Upper lobe of left lung (tissue), 6 donors: ENCODE measurements at regions not wholly inside any gene's neighbourhood (a gene's known extent, or its start where the extent isn't known, plus 50 kb on each side); places are given as distances from the start of the nearest gene placed in this dataset.

Experiments
- ATAC-seq, 2 donors: fragments of 200-7000 bp; cut with Tn5 transposase; one replicate each; pipeline ENCODE4 v1.9.1; 2022; ENCODE audit warnings: mild to moderate bottlenecking in 2 of 2, moderate library complexity in 2 of 2; ENCODE audit not compliant: low FRiP score in 2 of 2
- DNase-seq, 2 donors: peaks; one replicate each; pipeline ENCODE4 v3.0.0-alpha.2; 2019 to 2020
- H3K27ac ChIP-seq, 4 donors: fragments of 200-600 bp; sonication (generic); one replicate each; pipeline ENCODE4 v1.5.1; 2016 to 2019
- H3K27me3 ChIP-seq, 4 donors: fragments of 200-600 bp; sonication (generic); one replicate each; pipeline ENCODE4 v1.5.1; 2017 to 2019
- H3K36me3 ChIP-seq, 4 donors: fragments of 200-600 bp; sonication (generic); one replicate each; pipeline ENCODE4 v1.5.1; 2016 to 2019
- H3K4me1 ChIP-seq, 4 donors: fragments of 200-600 bp; sonication (generic); one replicate each; pipeline ENCODE4 v1.5.1; 2018 to 2019
- H3K4me3 ChIP-seq, 4 donors: fragments of 200-600 bp; sonication (generic); one replicate each; pipeline ENCODE4 v1.5.1; 2017 to 2019; ENCODE audit warnings: mild to moderate bottlenecking in 2 of 4, moderate library complexity in 1 of 4
- H3K9me3 ChIP-seq, 4 donors: fragments of 200-600 bp; sonication (generic); one replicate each; pipeline ENCODE4 v1.5.1; 2018 to 2019
- EP300 ChIP-seq, 4 donors: sonication (generic); formaldehyde crosslinking; IDR thresholded peaks; one replicate each; pipeline ENCODE4 v1.5.1; 2017; ENCODE audit warnings: antibody characterized with exemption in 4 of 4, control low read depth in 2 of 4
- POLR2A ChIP-seq, 4 donors: fragments of 450-650 bp; IDR thresholded peaks; one replicate each; pipeline ENCODE4 v1.5.1; 2016 to 2017; ENCODE audit warnings: antibody characterized with exemption in 4 of 4, mild to moderate bottlenecking in 2 of 4
- POLR2AphosphoS5 ChIP-seq, 2 donors: sonication (generic); formaldehyde crosslinking; IDR thresholded peaks; one replicate each; pipeline ENCODE4 v1.5.1; 2017; ENCODE audit warnings: antibody characterized with exemption in 2 of 2
- WGBS, 2 donors: methylation state at CpG; one replicate each; pipeline ENCODE4 v1.1.5; 2017 to 2018; 5-methylcytosine and 5-hydroxymethylcytosine counted together
- TF ChIP-seq, protein P1 (sequence below), 6 experiments: fragments of 450-650 bp in 4 of 6; fragments of 200-600 bp in 2 of 6; sonication (generic) in 2 of 6; IDR thresholded peaks; one replicate each; pipeline ENCODE4 v1.5.1; 2016 to 2019; ENCODE audit warnings: antibody characterized with exemption in 6 of 6
- donor health status: DM: no; HTN: no; CAD: no; lungs with moderate emphysema.
- donor health status: DM: no; HTN: yes; CAD: no; lungs with severe emphysema.

DNA sequence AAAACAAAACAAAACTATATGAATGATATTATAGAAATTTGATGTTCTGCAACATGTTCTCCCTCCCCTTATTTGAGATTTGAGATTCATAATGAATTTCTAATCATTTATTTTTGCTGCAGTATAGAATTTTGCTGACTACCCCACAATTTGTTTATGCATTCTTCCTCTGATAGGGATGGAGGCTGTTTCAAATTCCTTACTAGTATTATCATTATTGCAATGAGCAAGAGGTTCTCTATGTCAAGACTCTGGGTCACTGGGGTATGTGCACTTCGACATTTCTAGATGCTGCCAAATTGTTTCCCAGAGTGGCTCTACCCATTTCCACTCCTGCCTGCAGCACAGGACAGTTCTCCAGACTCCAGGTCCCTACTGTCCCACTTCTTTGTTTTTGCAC is 54.9 kb upstream of the DAB2IP start:
- DNase-seq (no peak), ATAC-seq (no peak)
- Histone ChIP-seq H3K4me3 (no peak overlapping the region), H3K9me3 (peaks cover 0 to 4% (median 1%) of the 10 kb centered on the region in 4 donors), H3K4me1 (peaks cover 18 to 33% (median 25%) of the 10 kb centered on the region in 4 donors), H3K27me3 (peaks cover 0 to 15% (median 9%) of the 10 kb centered on the region in 4 donors), H3K36me3 (no peaks in the 10 kb centered on the region), H3K27ac (no peak overlapping the region)
- TF ChIP-seq, protein P1, sequence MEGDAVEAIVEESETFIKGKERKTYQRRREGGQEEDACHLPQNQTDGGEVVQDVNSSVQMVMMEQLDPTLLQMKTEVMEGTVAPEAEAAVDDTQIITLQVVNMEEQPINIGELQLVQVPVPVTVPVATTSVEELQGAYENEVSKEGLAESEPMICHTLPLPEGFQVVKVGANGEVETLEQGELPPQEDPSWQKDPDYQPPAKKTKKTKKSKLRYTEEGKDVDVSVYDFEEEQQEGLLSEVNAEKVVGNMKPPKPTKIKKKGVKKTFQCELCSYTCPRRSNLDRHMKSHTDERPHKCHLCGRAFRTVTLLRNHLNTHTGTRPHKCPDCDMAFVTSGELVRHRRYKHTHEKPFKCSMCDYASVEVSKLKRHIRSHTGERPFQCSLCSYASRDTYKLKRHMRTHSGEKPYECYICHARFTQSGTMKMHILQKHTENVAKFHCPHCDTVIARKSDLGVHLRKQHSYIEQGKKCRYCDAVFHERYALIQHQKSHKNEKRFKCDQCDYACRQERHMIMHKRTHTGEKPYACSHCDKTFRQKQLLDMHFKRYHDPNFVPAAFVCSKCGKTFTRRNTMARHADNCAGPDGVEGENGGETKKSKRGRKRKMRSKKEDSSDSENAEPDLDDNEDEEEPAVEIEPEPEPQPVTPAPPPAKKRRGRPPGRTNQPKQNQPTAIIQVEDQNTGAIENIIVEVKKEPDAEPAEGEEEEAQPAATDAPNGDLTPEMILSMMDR (IDR thresholded peaks at IDR 0.05) = no peak
- TF ChIP-seq EP300 (IDR thresholded peaks at IDR 0.05) (no peak), POLR2AphosphoS5 (IDR thresholded peaks at IDR 0.05) (no peak), POLR2A (IDR thresholded peaks at IDR 0.05) (no peak)
- WGBS, 2 donors = 71 to 81% methylated on average over 1 of the region's 1 CpG

DNA sequence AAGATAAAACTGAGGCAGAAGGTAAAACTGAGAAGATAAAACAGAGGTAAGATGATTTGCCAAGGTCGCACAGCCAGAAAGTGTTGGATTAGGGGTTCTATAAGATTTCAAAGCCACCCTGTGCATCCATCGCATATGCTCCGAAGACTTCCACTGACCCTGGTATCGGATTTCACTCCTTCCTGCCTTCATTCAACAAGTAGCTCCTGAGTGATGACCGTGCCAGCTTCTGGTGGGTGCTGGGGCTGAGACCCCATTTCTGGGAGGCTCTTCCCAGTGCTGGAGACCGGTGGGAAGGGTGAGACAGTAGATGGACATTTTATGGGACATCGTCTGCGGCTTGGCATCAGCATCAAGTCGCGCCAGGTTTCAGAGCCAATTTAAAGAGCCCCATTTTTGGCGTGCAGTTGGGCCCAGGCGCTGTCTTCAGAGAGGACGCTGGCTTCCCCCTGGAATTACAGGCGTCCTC is 53.7 kb upstream of the DAB2IP start:
- H3K4me3 ChIP-seq = peak overlapping the region in 3 of 4 donors; percentile 48 to 70 (median 67)
- peaks cover 0 to 15% (median 9%) of the 10 kb centered on the region in 4 donors for H3K27me3 ChIP-seq
- peak overlapping the region; percentile 81 to 91 (median 87) for H3K27ac ChIP-seq

DNA sequence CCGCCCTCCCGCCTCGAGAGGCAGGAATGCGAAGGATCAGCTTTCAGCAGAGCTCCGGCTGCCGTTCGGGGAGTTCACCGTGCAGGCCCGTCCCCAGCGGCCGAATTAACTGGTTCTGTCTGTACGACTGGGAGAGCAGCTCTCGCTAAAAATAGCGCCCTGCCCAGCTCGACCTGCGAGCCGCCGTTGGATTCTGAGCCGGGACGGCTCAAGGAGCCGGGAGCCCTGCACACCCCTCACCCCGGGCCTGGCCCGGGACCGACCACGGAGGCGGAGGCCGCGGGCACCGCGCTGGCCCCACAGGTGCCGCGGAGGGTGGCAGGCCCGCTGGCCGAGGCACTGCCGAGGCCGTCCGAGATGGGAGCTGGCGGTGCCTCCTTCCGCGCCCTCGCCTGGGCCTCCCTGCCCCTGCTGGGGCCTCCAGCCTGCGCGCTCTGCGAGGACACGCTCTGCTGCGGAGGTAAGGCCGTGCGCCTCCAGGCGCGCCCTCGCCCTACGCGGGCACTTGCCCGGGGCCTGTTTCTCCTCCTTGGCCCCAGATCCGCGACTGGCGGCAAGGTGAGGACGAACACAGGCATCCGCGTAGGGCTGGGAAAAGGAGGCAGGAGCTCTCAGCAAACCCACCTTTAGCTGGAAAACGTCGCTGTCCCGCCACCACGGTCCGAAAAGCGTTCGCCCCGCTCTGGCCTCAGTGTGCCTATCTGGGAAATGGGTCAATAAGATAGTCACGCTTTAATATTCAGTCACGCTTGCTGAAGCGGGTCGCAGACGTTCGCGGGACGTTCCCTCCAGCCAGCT is 53.1 kb upstream of the DAB2IP start:
- H3K27ac ChIP-seq = peak overlapping the region; percentile 81 to 91 (median 87)
- peaks cover 0 to 15% (median 9%) of the 10 kb centered on the region in 4 donors for H3K27me3 ChIP-seq
- peak; percentile 62 to 87 for ATAC-seq
- 27 to 40% methylated on average over 28 of the region's 76 CpGs for WGBS, 2 donors
- H3K9me3 ChIP-seq = peaks cover 0 to 4% (median 1%) of the 10 kb centered on the region in 4 donors
- H3K4me3 ChIP-seq = peak overlapping the region; percentile 48 to 70 (median 60)
- H3K36me3 ChIP-seq = no peaks in the 10 kb centered on the region
- peak; percentile 88 to 89 for DNase-seq
- peaks cover 20 to 34% (median 27%) of the 10 kb centered on the region in 4 donors for H3K4me1 ChIP-seq
- TF ChIP-seq POLR2AphosphoS5 (IDR thresholded peaks at IDR 0.05) = peak in 1 of 2 donors; percentile 49
- TF ChIP-seq EP300 (IDR thresholded peaks at IDR 0.05) = no peak
- peak in 1 of 4 donors; percentile 44 for TF ChIP-seq POLR2A (IDR thresholded peaks at IDR 0.05)
- TF ChIP-seq, protein P1 (IDR thresholded peaks at IDR 0.05) = peak in 5 of 6 experiments; percentile 14 to 68 (median 33)

More for the DNA sequence above, 53.7 kb upstream of the DAB2IP start:
- DNase-seq = no peak
- Histone ChIP-seq H3K4me1 (peaks cover 20 to 34% (median 27%) of the 10 kb centered on the region in 4 donors), H3K36me3 (no peaks in the 10 kb centered on the region), H3K9me3 (peaks cover 0 to 4% (median 1%) of the 10 kb centered on the region in 4 donors)
- TF ChIP-seq, protein P1 (IDR thresholded peaks at IDR 0.05) = no peak
- TF ChIP-seq EP300 (IDR thresholded peaks at IDR 0.05) (no peak), POLR2AphosphoS5 (IDR thresholded peaks at IDR 0.05) (no peak), POLR2A (IDR thresholded peaks at IDR 0.05) (no peak)
- ATAC-seq = no peak
- WGBS, 2 donors = 57 to 68% methylated on average over 13 of the region's 14 CpGs

DNA sequence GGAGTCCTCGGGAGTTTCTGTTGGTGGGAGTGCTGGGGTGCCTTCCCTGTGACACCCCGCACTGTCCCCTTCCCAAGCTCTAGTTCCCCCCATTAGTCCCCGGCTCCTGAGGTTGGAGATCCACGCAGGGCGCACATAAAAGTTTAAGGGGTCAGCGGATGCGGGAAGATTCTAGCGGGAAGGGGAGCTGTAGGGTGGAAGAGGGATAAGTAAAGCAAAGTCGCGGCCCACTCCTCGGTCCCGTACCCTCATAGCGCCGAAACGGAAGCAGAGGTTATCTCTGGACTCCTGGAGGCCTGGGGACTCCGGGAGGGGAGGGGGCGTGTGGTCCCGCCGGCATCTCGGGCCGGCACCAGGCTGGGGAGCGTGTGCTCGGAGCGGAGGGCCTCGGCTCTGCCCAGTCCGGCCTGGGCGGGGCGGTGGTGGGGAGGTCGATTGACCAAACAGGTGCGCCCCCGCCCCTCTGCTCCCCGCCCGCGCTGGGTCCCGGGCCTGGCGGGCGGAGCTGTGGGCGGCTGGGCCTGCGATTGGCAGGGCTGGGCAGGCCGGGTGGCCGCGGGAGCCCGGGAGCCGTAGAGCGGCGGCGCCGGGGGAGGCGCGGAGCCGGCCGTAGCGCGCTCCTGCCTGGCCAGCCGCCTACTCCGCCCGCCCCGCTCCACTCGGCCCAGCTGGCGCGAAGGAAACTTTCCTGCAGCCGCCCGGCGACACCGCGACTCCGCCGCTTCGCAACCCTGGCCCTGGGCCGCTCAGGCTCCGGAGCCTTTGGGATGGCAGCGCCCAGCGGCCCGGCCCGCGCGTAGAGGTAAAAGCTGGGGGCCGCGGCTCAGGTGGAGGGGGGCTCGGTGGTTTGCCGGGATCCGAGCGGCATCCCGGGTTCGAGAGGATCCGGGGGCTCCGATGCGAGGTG is 52.2 kb upstream of the DAB2IP start:
- Histone ChIP-seq H3K27ac (peak overlapping the region; percentile 81 to 91 (median 87)), H3K4me3 (peak overlapping the region; percentile 48 to 70 (median 62)), H3K4me1 (peaks cover 25 to 39% (median 32%) of the 10 kb centered on the region in 4 donors), H3K9me3 (peaks cover 0 to 4% (median 1%) of the 10 kb centered on the region in 4 donors), H3K27me3 (peaks cover 0 to 15% (median 9%) of the 10 kb centered on the region in 4 donors), H3K36me3 (no peaks in the 10 kb centered on the region)
- DNase-seq = peak; percentile 92 to 95
- peak; percentile 82 to 93 for ATAC-seq
- TF ChIP-seq POLR2AphosphoS5 (IDR thresholded peaks at IDR 0.05) = peak in 1 of 2 donors; percentile 26
- TF ChIP-seq, protein P1 (IDR thresholded peaks at IDR 0.05) = no peak
- TF ChIP-seq POLR2A (IDR thresholded peaks at IDR 0.05) = peak in 2 of 4 donors; percentile 24 to 75
- 7 to 20% methylated on average over 15 to 83 of the region's 88 CpGs for WGBS, 2 donors
